SK-N-SH (cell line): ENCODE measurements at regions not wholly inside any gene's neighbourhood (a gene's known extent, or its start where the extent isn't known, plus 50 kb on each side); places are given as distances from the start of the nearest gene placed in this dataset.

Experiments used
- CTCF ChIA-PET: fragments of 300-600, 350-600 bp; formaldehyde crosslinking; extraction: SDS; loops from one replicate; lab custom pipeline; 2021; lab: Yijun Ruan, JAX
- POLR2A ChIA-PET: fragments of 350-600 bp; sonication (Branson Sonifier 250); formaldehyde crosslinking; extraction: SDS; loops from one replicate; lab custom pipeline; 2020; ENCODE audit warnings: antibody characterized with exemption, inconsistent platforms; lab: Yijun Ruan, JAX
- DNase-seq: peaks from one replicate; pipeline ENCODE4 v3.0.0; 2012
- H2AFZ ChIP-seq: fragments of 200-600 bp; sonication (generic); 2 replicates; pipeline ENCODE4 v1.8.1; 2016; ENCODE audit warnings: antibody characterized with exemption, mild to moderate bottlenecking, low read depth
- H3F3A ChIP-seq: fragments of 200-600 bp; sonication (generic); replicated peaks from 2 replicates; pipeline ENCODE3; 2016; ENCODE audit warnings: antibody characterized with exemption, mild to moderate bottlenecking; ENCODE audit not compliant: insufficient read depth
- H3K27ac ChIP-seq, 2 experiments: fragments of 200-500 bp in 1 of 2; fragments of 200-600 bp in 1 of 2; sonication (Bioruptor generic) in 1 of 2; sonication (generic), shearing (Covaris generic) in 1 of 2; 2 replicates each; pipeline versions ENCODE4 v1.5.1 to v1.6.1; 2014 to 2016; ENCODE audit warnings: low read depth in 2 of 2, inconsistent platforms in 1 of 2, low read length in 1 of 2, mild to moderate bottlenecking in 1 of 2, mixed read lengths in 1 of 2
- H3K27me3 ChIP-seq: fragments of 200-600 bp; sonication (generic), shearing (Covaris generic); 2 replicates; pipeline ENCODE4 v1.6.1; 2016; ENCODE audit warnings: mixed run types; ENCODE audit not compliant: insufficient read depth
- H3K36me3 ChIP-seq, 2 experiments: fragments of 200-500 bp in 1 of 2; fragments of 200-600 bp in 1 of 2; sonication (Bioruptor generic) in 1 of 2; sonication (generic) in 1 of 2; replicated peaks in 1 of 2; 2 replicates each; pipeline versions ENCODE3 to v1.5.1; 2014 to 2016; ENCODE audit warnings: low read length in 1 of 2, mild to moderate bottlenecking in 1 of 2; ENCODE audit not compliant: insufficient read depth in 2 of 2, control insufficient read depth in 1 of 2
- H3K4me1 ChIP-seq, 2 experiments: fragments of 200-500 bp in 1 of 2; fragments of 200-600 bp in 1 of 2; sonication (Bioruptor generic) in 1 of 2; sonication (generic), shearing (Covaris generic) in 1 of 2; 2 replicates each; pipeline versions ENCODE4 v1.5.1 to v1.6.1; 2014 to 2016; ENCODE audit warnings: low read depth in 1 of 2, low read length in 1 of 2, mixed run types in 1 of 2; ENCODE audit not compliant: insufficient read depth in 2 of 2, control insufficient read depth in 1 of 2
- H3K4me2 ChIP-seq: fragments of 200-600 bp; sonication (generic), shearing (Covaris generic); 2 replicates; pipeline ENCODE4 v1.6.1; 2017; ENCODE audit warnings: mixed run types
- H3K4me3 ChIP-seq, 2 experiments: fragments of 200-500 bp in 1 of 2; fragments of 200-600 bp in 1 of 2; sonication (Bioruptor generic) in 1 of 2; sonication (generic), shearing (Covaris generic) in 1 of 2; 2 replicates each; pipeline versions ENCODE4 v1.5.1 to v1.8.1; 2014 to 2016; ENCODE audit warnings: low read depth in 2 of 2, inconsistent platforms in 1 of 2, low read length in 1 of 2, mild to moderate bottlenecking in 1 of 2, mixed read lengths in 1 of 2, moderate library complexity in 1 of 2
- H3K79me2 ChIP-seq: fragments of 200-600 bp; sonication (generic); 2 replicates; pipeline ENCODE4 v1.8.1; 2017; ENCODE audit warnings: mild to moderate bottlenecking; ENCODE audit not compliant: insufficient read depth
- H3K9ac ChIP-seq: fragments of 200-600 bp; sonication (generic); 2 replicates; pipeline ENCODE4 v1.6.1; 2017; ENCODE audit warnings: mixed run types
- H3K9me2 ChIP-seq: fragments of 200-600 bp; sonication (generic); 2 replicates; pipeline ENCODE4 v1.6.1; 2017; ENCODE audit warnings: mixed run types
- H3K9me3 ChIP-seq: fragments of 200-600 bp; sonication (generic); 2 replicates; pipeline ENCODE4 v1.6.1; 2017; ENCODE audit warnings: mixed run types, mild to moderate bottlenecking, moderate library complexity
- H4K20me1 ChIP-seq: fragments of 200-600 bp; sonication (generic); 2 replicates; pipeline ENCODE4 v1.6.1; 2017; ENCODE audit warnings: mild to moderate bottlenecking, mixed run types; ENCODE audit not compliant: insufficient read depth
- CTCF ChIP-seq: fragments of 200-600 bp; sonication (generic); IDR thresholded peaks from 2 replicates; pipeline ENCODE4 v1.6.1; 2017; ENCODE audit warnings: antibody characterized with exemption, mild to moderate bottlenecking, moderate library complexity
- ELF1 ChIP-seq: IDR thresholded peaks from 2 replicates; pipeline ENCODE4 v1.4.0; 2012
- FOSL2 ChIP-seq: IDR thresholded peaks from 2 replicates; pipeline ENCODE4 v1.4.0; 2012; ENCODE audit warnings: low read depth, mild to moderate bottlenecking, moderate library complexity, borderline replicate concordance
- MEF2A ChIP-seq: IDR thresholded peaks from 2 replicates; pipeline ENCODE4 v1.4.0; 2012; ENCODE audit warnings: low read depth, borderline replicate concordance
- MXI1 ChIP-seq: IDR thresholded peaks from 2 replicates; pipeline ENCODE4 v1.6.1; 2012; ENCODE audit warnings: mild to moderate bottlenecking, low read depth, low read length, improper control_type of control experiment
- NFIC ChIP-seq: IDR thresholded peaks from 2 replicates; pipeline ENCODE4 v1.4.0; 2012; ENCODE audit warnings: borderline replicate concordance
- POLR2AphosphoS5 ChIP-seq: IDR thresholded peaks from 2 replicates; pipeline ENCODE4 v1.6.1; 2012; ENCODE audit warnings: low read depth, low read length
- RAD21 ChIP-seq: IDR thresholded peaks from 2 replicates; pipeline ENCODE4 v1.6.1; 2012; ENCODE audit warnings: mild to moderate bottlenecking, low read length
- REST ChIP-seq: IDR thresholded peaks from 2 replicates; pipeline ENCODE4 v1.6.1; 2012; ENCODE audit warnings: mild to moderate bottlenecking, low read depth, low read length, moderate library complexity
- SMC3 ChIP-seq: IDR thresholded peaks from 2 replicates; pipeline ENCODE4 v1.6.1; 2012; ENCODE audit warnings: low read depth, low read length, improper control_type of control experiment
- TEAD4 ChIP-seq: IDR thresholded peaks from 2 replicates; pipeline ENCODE4 v1.4.0; 2012; ENCODE audit warnings: mild to moderate bottlenecking, borderline replicate concordance; ENCODE audit not compliant: insufficient read depth
- YY1 ChIP-seq: IDR thresholded peaks from 2 replicates; pipeline ENCODE4 v1.4.0; 2012; ENCODE audit warnings: low read depth, mild to moderate bottlenecking
- WGBS: methylation state at CpG from one replicate; pipeline ENCODE4 v1.1.6; 2017; ENCODE audit warnings: low lambda C conversion rate; 5-methylcytosine and 5-hydroxymethylcytosine counted together

GRCh38 chr9:31119890-31120454 is 1264.5 kb upstream of the ACO1 start (continued):
- peak; percentile 59 for TF ChIP-seq SMC3
- no peak for TF ChIP-seq NFIC
- TF ChIP-seq TEAD4, result no peak
- peak; percentile 73 for TF ChIP-seq RAD21
- TF ChIP-seq FOSL2, result no peak
- no peak for TF ChIP-seq ELF1
- no peak for TF ChIP-seq POLR2AphosphoS5
- TF ChIP-seq MEF2A, result no peak

GRCh38 chr9:31124389-31124788 is 1260.1 kb upstream of the ACO1 start:
- H3K4me2 ChIP-seq, result no peak overlapping the region
- TF ChIP-seq MXI1 (no peak), CTCF (no peak), TEAD4 (no peak), YY1 (no peak), POLR2AphosphoS5 (no peak), ELF1 (no peak)
- H3K9me2 ChIP-seq, result no peaks in the 10 kb centered on the region
- no peak overlapping the region for H3K4me3 ChIP-seq
- H3K4me1 ChIP-seq, result peaks cover 0 to 2% of the 10 kb centered on the region in 2 experiments; a peak in 1 of 4 replicates
- ChIA-PET POLR2A (no interaction called here), CTCF (interaction anchor here (1.3 kb wide), 1 partner anchor 12 kb away, joined by 3 read pairs; no protein-coding TSS in a partner anchor)
- H3K27me3 ChIP-seq, result no peaks in the 10 kb centered on the region; the same call in 1 of the 2 replicates
- H3K9ac ChIP-seq, result no peak overlapping the region
- no peaks in the 10 kb centered on the region for H3F3A ChIP-seq
- H2AFZ ChIP-seq, result no peak overlapping the region
- H3K27ac ChIP-seq, result no peak overlapping the region
- DNase-seq, result no peak
- H3K9me3 ChIP-seq, result no peaks in the 10 kb centered on the region
- no peaks in the 10 kb centered on the region for H4K20me1 ChIP-seq
- no peaks in the 10 kb centered on the region for H3K79me2 ChIP-seq
- no peaks in the 10 kb centered on the region for H3K36me3 ChIP-seq
- WGBS, result 13% methylated on average over 1 of the region's 1 CpG

- WGBS, result 86% methylated on average over 3 of the region's 3 CpGs
- no peaks in the 10 kb centered on the region for H3K27me3 ChIP-seq
- no peak overlapping the region for H3K9ac ChIP-seq
- ChIA-PET CTCF (interaction anchor here (0.9 to 1.3 kb wide), 2 partner anchors 10 to 16 kb away, joined by 3 read pairs; no protein-coding TSS in a partner anchor), POLR2A (no interaction called here)
- no peaks in the 10 kb centered on the region for H3K79me2 ChIP-seq
- peaks cover 8% of the 10 kb centered on the region for H3F3A ChIP-seq
- H3K4me1 ChIP-seq, result 0 out of 4 replicates have a peak, but pooled peaks cover 0 to 3% of the 10 kb centered on the region in 2 experiments
- no peak overlapping the region for H3K4me2 ChIP-seq
- H3K4me3 ChIP-seq, result no peak overlapping the region
- H2AFZ ChIP-seq, result no peak overlapping the region
- H3K27ac ChIP-seq, result no peak overlapping the region
- H3K9me3 ChIP-seq, result no peaks in the 10 kb centered on the region
- H4K20me1 ChIP-seq, result no peaks in the 10 kb centered on the region
- no peak for DNase-seq
- no peak for TF ChIP-seq REST
- H3K36me3 ChIP-seq, result no peaks in the 10 kb centered on the region
- no peaks in the 10 kb centered on the region for H3K9me2 ChIP-seq
Measured at GRCh38 chr9:31135567-31135966, 1248.9 kb upstream of the ACO1 start.
